Thymus (tissue), 11 donors: ENCODE measurements at regions not wholly inside any gene's neighbourhood (a gene's known extent, or its start where the extent isn't known, plus 50 kb on each side); places are given as distances from the start of the nearest gene placed in this dataset.
"Not testable (repeated sequence)": the region's sequence is repeated elsewhere in the genome, so short reads cannot be mapped to it uniquely, and the experiment has no call there.

Experiments used
- DNase-seq, 9 donors: peaks; one replicate each; pipeline ENCODE4 v3.0.0-alpha.2; 2013; ENCODE audit warnings: low spot score in 9 of 9, low read depth in 6 of 9, missing footprints in 1 of 9
- H3K27ac ChIP-seq, 2 donors: one replicate each; pipeline ENCODE4 v1.5.1; 2013; ENCODE audit warnings: control low read depth in 1 of 2, low read depth in 1 of 2, low read length in 1 of 2, mild to moderate bottlenecking in 1 of 2, moderate library complexity in 1 of 2
- H3K27me3 ChIP-seq, 2 donors: one replicate each; pipeline ENCODE4 v1.5.1; 2013; ENCODE audit warnings: low read length in 1 of 2; ENCODE audit not compliant: control insufficient read depth in 2 of 2, insufficient read depth in 1 of 2
- H3K36me3 ChIP-seq, 2 donors: one replicate each; pipeline ENCODE4 v1.5.1; 2013; ENCODE audit warnings: low read length in 1 of 2, mild to moderate bottlenecking in 1 of 2, moderate library complexity in 1 of 2; ENCODE audit not compliant: control insufficient read depth in 2 of 2, insufficient read depth in 2 of 2
- H3K4me1 ChIP-seq, 2 donors: one replicate each; pipeline ENCODE4 v1.5.1; 2013; ENCODE audit warnings: low read length in 2 of 2; ENCODE audit not compliant: control insufficient read depth in 2 of 2, insufficient read depth in 2 of 2
- H3K4me3 ChIP-seq, 2 donors: one replicate each; pipeline ENCODE4 v1.5.1; 2013; ENCODE audit warnings: low read length in 2 of 2, control low read depth in 1 of 2, mild to moderate bottlenecking in 1 of 2
- H3K9me3 ChIP-seq, 2 donors: one replicate each; pipeline ENCODE4 v1.5.1; 2013; ENCODE audit warnings: low read length in 1 of 2, mild to moderate bottlenecking in 1 of 2; ENCODE audit not compliant: control insufficient read depth in 2 of 2, insufficient read depth in 1 of 2
- WGBS: extraction: QIAGEN DNeasy Blood & Tissue Kit; methylation state at CpG from one replicate; pipeline ENCODE4 v1.1.7; 2013; 5-methylcytosine and 5-hydroxymethylcytosine counted together
- donor health status: healthy.

- 63% methylated on average over 3 of the region's 3 CpGs for WGBS
- Histone ChIP-seq H3K9me3 (no peaks in the 10 kb centered on the region), H3K27me3 (no peaks in the 10 kb centered on the region), H3K36me3 (no peaks in the 10 kb centered on the region), H3K4me3 (no peak overlapping the region), H3K4me1 (no peaks in the 10 kb centered on the region), H3K27ac (no peak overlapping the region)
- DNase-seq = no peak
Measured at GRCh38 chr14:27587103-27587502, 989.3 kb upstream of the NOVA1 start.

GRCh38 chr14:27605282-27605681, 1007.4 kb upstream of the NOVA1 start:
- no peak overlapping the region for H3K27ac ChIP-seq
- H3K4me1 ChIP-seq = no peaks in the 10 kb centered on the region
- no peaks in the 10 kb centered on the region for H3K27me3 ChIP-seq
- whole genome bisulfite sequencing = 51% methylated on average over 3 of the region's 3 CpGs
- H3K36me3 ChIP-seq = no peaks in the 10 kb centered on the region
- H3K4me3 ChIP-seq = no peak overlapping the region
- DNase-seq = no peak
- no peaks in the 10 kb centered on the region for H3K9me3 ChIP-seq

GRCh38 chr14:27608377-27608776, 1010.5 kb upstream of the NOVA1 start:
- Histone ChIP-seq H3K4me1 (no peaks in the 10 kb centered on the region), H3K9me3 (no peaks in the 10 kb centered on the region), H3K36me3 (no peaks in the 10 kb centered on the region), H3K4me3 (no peak overlapping the region), H3K27ac (no peak overlapping the region), H3K27me3 (no peaks in the 10 kb centered on the region)
- WGBS = 94% methylated on average over 3 of the region's 3 CpGs
- DNase-seq = no peak

- H3K27ac ChIP-seq = no peak overlapping the region
- WGBS = 90% methylated on average over 6 of the region's 6 CpGs
- no peaks in the 10 kb centered on the region for H3K27me3 ChIP-seq
- no peak overlapping the region for H3K4me3 ChIP-seq
- no peaks in the 10 kb centered on the region for H3K36me3 ChIP-seq
- no peak for DNase-seq
- H3K9me3 ChIP-seq = no peaks in the 10 kb centered on the region
- no peaks in the 10 kb centered on the region for H3K4me1 ChIP-seq
Measured at GRCh38 chr14:27612121-27612520, 1014.3 kb upstream of the NOVA1 start.

GRCh38 chr14:27613102-27613501, 1015.3 kb upstream of the NOVA1 start:
- H3K9me3 ChIP-seq = no peaks in the 10 kb centered on the region
- H3K36me3 ChIP-seq = no peaks in the 10 kb centered on the region
- no peak overlapping the region for H3K27ac ChIP-seq
- no peaks in the 10 kb centered on the region for H3K27me3 ChIP-seq
- 91% methylated on average over 2 of the region's 2 CpGs for WGBS
- DNase-seq = no peak
- no peak overlapping the region for H3K4me3 ChIP-seq
- H3K4me1 ChIP-seq = no peaks in the 10 kb centered on the region

GRCh38 chr14:27623782-27624181, 1025.9 kb upstream of the NOVA1 start:
- Histone ChIP-seq H3K4me1 (no peaks in the 10 kb centered on the region), H3K4me3 (no peak overlapping the region), H3K27ac (no peak overlapping the region), H3K9me3 (peaks cover 0 to 7% of the 10 kb centered on the region in 2 donors), H3K27me3 (no peaks in the 10 kb centered on the region), H3K36me3 (no peaks in the 10 kb centered on the region)
- no peak for DNase-seq
- WGBS = 96% methylated on average over 1 of the region's 1 CpG

- no peak for DNase-seq
- 94% methylated on average over 15 of the region's 15 CpGs for WGBS
- no peaks in the 10 kb centered on the region for H3K4me1 ChIP-seq
- no peaks in the 10 kb centered on the region for H3K9me3 ChIP-seq
- no peak overlapping the region for H3K27ac ChIP-seq
- H3K4me3 ChIP-seq = no peak overlapping the region
- H3K36me3 ChIP-seq = no peaks in the 10 kb centered on the region
- H3K27me3 ChIP-seq = no peaks in the 10 kb centered on the region
Measured at GRCh38 chr14:27634056-27634970, 1036.5 kb upstream of the NOVA1 start.

GRCh38 chr14:27640688-27641087, 1042.9 kb upstream of the NOVA1 start:
- H3K27ac ChIP-seq, H3K27me3 ChIP-seq, DNase-seq, H3K4me1 ChIP-seq, H3K36me3 ChIP-seq, H3K4me3 ChIP-seq, H3K9me3 ChIP-seq: not testable (repeated sequence)
- 93% methylated on average over 1 of the region's 1 CpG for WGBS

- Histone ChIP-seq H3K27ac (no peak overlapping the region), H3K4me3 (no peak overlapping the region), H3K36me3 (no peaks in the 10 kb centered on the region), H3K27me3 (no peaks in the 10 kb centered on the region), H3K4me1 (no peaks in the 10 kb centered on the region), H3K9me3 (no peaks in the 10 kb centered on the region)
- 100% methylated on average over 1 of the region's 1 CpG for WGBS
- no peak for DNase-seq
Measured at GRCh38 chr14:27642251-27642866, 1044.5 kb upstream of the NOVA1 start.
